ENCODE measurements at regions not wholly inside any gene's neighbourhood (a gene's known extent, or its start where the extent isn't known, plus 50 kb on each side); places are given as distances from the start of the nearest gene placed in this dataset.
A peak's percentile ranks its signal among the peaks of the same experiment; 100 is the strongest.
"Not testable (repeated sequence)": the region's sequence is repeated elsewhere in the genome, so short reads cannot be mapped to it uniquely, and the experiment has no call there.

GRCh38 chr10:81730891-81731290 lies 144.1 kb upstream of the NRG3 start:
- DNase-seq (ENCODE audit: low read depth, low spot score) = no peak
- no peak overlapping the region for H3K4me3 ChIP-seq (ENCODE audit: low read length)

GRCh38 chr10:81733542-81733941 lies 141.5 kb upstream of the NRG3 start:
- DNase-seq (ENCODE audit: low read depth, low spot score) = no peak
- no peak overlapping the region for H3K4me3 ChIP-seq (ENCODE audit: low read length)

GRCh38 chr10:81735167-81735566 lies 139.8 kb upstream of the NRG3 start:
- DNase-seq (ENCODE audit: low read depth, low spot score); H3K4me3 ChIP-seq (ENCODE audit: low read length): not testable (repeated sequence)

DNA sequence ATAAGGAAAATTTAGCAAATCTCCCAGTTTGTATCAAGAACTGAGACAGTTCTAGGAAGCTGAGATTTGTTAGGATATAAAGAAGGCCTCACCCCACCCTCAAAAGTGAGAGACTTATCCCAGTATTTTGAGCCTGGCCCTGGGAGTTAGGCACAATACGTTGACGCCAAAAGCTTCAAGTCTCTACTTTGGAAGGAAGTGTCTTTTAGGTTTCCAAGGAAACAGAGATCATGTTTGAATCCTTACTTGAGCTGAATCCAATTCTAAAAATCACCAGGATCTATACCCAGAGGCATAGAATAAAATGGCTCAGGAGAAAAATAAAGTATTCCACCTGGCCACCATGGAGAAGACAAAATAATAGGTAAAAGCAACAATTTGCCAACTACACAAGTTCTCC lies 115.9 kb upstream of the NRG3 start:
- no peak overlapping the region for H3K4me3 ChIP-seq (ENCODE audit: low read length)
- DNase-seq (ENCODE audit: low read depth, low spot score) = no peak

- DNase-seq (ENCODE audit: low read depth, low spot score) = no peak
- no peak overlapping the region for H3K4me3 ChIP-seq (ENCODE audit: low read length)
Observed at GRCh38 chr10:81784111-81784597, 90.8 kb upstream of the NRG3 start.

GRCh38 chr10:81792729-81793128 lies 82.3 kb upstream of the NRG3 start:
- H3K4me3 ChIP-seq (ENCODE audit: low read length) = no peak overlapping the region
- no peak for DNase-seq (ENCODE audit: low read depth, low spot score)

DNA sequence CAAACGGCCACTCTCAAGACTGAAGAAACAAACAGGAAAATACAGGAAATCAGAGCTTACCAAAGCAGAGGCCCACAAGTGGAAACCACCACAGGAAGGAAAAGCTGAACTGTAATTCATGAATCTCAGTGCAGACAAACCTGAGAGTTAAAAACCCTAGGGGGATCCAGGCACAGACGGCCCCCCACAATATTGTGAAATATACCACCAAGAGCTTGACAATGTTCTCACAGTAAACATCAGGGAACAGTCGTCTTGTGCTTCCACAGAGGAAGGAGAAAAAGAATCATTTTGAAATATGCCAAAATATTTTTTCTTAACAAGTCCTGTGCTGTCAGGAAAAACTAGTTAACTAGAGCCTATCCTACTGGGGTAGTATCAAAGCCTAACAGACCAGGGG lies 68.2 kb upstream of the NRG3 start:
- H3K4me3 ChIP-seq (ENCODE audit: low read length) = no peak overlapping the region
- no peak for DNase-seq (ENCODE audit: low read depth, low spot score)

DNA sequence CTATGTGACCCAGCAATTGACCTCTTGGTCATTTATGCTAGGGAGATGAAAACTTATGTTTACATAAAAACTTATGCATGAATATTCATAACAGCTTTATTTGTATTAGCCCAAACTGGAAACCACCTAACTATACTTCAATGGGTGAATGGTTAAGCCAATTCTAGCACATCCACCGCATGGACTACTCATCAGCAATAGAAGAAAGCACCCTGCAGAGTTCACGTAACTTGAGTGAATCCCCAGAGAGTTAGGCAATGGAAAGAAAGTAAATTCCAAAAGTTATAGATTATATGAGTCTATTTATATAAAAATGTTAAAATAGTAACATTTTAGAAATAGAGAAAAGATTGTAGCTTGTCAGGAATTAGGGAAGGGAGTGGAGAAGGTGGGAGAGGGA lies 60.2 kb upstream of the NRG3 start:
- no peak for DNase-seq (ENCODE audit: low read depth, low spot score)
- H3K4me3 ChIP-seq (ENCODE audit: low read length) = no peak overlapping the region

DNA sequence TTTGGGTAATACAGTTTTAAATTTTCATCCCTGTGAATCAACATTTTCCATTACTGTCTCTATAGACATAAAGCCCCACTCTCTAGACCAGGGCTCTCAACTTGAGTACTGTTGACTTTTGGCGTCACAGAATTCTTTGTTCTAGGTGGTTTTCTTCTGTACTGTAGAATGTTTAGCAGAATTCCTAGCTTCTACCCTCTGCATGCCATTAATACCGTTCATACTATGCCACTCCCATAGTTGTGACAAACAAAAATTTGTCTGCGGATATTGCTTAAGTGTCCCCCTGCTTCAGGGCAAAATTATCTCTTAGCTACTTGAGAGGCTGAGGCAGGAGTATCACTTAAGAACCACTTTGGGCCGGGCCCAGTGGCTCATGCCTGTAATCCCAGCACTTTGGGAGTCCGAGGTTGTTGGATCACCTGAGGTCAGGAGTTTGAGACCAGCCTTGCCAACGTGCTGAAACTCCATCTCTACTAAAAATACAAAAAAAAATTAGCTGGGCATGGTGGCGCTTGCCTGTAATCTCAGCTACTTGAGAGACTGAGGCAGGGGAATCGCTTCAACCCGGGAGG lies 57.3 kb upstream of the NRG3 start:
- no peak overlapping the region for H3K4me3 ChIP-seq (ENCODE audit: low read length)
- DNase-seq (ENCODE audit: low read depth, low spot score) = no peak

- peak; percentile 9 for DNase-seq (ENCODE audit: low read depth, low spot score)
- no peak overlapping the region for H3K4me3 ChIP-seq (ENCODE audit: low read length)
Observed at GRCh38 chr10:81820418-81820817, 54.6 kb upstream of the NRG3 start.

All from Jurkat, Clone E6-1 (cell line).